ENCODE measurements at regions not wholly inside any gene's neighbourhood (a gene's known extent, or its start where the extent isn't known, plus 50 kb on each side); places are given as distances from the start of the nearest gene placed in this dataset.

DNA sequence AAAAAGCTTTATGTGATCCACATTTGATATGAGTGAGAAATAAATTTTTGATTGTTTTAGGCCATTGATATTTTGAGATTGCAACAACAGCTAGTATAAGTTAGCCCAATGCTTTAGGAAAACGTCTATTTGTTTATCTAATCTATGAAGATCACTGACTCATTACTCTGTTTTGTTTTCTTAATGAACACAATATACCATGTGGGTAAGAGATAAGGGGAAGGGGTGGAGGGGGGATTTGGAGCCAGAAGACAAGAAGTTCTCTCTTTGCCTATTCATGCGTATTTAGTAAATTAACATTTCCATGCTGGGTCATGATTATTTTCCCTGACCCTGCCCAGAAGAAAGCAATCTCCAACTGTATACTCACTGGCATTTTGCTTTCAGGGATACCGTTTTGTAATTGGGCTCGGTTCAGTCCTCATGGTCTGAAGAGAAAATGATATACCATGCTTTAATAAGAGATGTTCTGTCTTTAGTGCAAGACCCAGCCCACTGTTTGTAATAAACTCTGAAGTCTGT lies 359.5 kb upstream of the NPSR1 start (continued):
- TF ChIP-seq, protein P1, sequence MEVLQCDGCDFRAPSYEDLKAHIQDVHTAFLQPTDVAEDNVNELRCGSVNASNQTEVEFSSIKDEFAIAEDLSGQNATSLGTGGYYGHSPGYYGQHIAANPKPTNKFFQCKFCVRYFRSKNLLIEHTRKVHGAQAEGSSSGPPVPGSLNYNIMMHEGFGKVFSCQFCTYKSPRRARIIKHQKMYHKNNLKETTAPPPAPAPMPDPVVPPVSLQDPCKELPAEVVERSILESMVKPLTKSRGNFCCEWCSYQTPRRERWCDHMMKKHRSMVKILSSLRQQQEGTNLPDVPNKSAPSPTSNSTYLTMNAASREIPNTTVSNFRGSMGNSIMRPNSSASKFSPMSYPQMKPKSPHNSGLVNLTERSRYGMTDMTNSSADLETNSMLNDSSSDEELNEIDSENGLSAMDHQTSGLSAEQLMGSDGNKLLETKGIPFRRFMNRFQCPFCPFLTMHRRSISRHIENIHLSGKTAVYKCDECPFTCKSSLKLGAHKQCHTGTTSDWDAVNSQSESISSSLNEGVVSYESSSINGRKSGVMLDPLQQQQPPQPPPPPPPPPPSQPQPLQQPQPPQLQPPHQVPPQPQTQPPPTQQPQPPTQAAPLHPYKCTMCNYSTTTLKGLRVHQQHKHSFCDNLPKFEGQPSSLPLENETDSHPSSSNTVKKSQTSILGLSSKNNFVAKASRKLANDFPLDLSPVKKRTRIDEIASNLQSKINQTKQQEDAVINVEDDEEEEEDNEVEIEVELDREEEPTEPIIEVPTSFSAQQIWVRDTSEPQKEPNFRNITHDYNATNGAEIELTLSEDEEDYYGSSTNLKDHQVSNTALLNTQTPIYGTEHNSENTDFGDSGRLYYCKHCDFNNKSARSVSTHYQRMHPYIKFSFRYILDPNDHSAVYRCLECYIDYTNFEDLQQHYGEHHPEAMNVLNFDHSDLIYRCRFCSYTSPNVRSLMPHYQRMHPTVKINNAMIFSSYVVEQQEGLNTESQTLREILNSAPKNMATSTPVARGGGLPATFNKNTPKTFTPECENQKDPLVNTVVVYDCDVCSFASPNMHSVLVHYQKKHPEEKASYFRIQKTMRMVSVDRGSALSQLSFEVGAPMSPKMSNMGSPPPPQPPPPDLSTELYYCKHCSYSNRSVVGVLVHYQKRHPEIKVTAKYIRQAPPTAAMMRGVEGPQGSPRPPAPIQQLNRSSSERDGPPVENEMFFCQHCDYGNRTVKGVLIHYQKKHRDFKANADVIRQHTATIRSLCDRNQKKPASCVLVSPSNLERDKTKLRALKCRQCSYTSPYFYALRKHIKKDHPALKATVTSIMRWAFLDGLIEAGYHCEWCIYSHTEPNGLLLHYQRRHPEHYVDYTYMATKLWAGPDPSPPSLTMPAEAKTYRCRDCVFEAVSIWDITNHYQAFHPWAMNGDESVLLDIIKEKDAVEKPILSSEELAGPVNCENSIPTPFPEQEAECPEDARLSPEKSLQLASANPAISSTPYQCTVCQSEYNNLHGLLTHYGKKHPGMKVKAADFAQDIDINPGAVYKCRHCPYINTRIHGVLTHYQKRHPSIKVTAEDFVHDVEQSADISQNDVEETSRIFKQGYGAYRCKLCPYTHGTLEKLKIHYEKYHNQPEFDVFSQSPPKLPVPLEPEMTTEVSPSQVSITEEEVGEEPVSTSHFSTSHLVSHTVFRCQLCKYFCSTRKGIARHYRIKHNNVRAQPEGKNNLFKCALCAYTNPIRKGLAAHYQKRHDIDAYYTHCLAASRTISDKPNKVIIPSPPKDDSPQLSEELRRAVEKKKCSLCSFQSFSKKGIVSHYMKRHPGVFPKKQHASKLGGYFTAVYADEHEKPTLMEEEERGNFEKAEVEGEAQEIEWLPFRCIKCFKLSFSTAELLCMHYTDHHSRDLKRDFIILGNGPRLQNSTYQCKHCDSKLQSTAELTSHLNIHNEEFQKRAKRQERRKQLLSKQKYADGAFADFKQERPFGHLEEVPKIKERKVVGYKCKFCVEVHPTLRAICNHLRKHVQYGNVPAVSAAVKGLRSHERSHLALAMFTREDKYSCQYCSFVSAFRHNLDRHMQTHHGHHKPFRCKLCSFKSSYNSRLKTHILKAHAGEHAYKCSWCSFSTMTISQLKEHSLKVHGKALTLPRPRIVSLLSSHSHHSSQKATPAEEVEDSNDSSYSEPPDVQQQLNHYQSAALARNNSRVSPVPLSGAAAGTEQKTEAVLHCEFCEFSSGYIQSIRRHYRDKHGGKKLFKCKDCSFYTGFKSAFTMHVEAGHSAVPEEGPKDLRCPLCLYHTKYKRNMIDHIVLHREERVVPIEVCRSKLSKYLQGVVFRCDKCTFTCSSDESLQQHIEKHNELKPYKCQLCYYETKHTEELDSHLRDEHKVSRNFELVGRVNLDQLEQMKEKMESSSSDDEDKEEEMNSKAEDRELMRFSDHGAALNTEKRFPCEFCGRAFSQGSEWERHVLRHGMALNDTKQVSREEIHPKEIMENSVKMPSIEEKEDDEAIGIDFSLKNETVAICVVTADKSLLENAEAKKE (CRISPR knock-in tag; IDR thresholded peaks at IDR 0.05), result no peak
- no peak for TF ChIP-seq CREB1 (CRISPR knock-in tag; IDR thresholded peaks at IDR 0.05; ENCODE audit: low read depth)
- no peak for TF ChIP-seq NANOG (IDR thresholded peaks at IDR 0.05; ENCODE audit: borderline replicate concordance)
- TF ChIP-seq, protein P2, sequence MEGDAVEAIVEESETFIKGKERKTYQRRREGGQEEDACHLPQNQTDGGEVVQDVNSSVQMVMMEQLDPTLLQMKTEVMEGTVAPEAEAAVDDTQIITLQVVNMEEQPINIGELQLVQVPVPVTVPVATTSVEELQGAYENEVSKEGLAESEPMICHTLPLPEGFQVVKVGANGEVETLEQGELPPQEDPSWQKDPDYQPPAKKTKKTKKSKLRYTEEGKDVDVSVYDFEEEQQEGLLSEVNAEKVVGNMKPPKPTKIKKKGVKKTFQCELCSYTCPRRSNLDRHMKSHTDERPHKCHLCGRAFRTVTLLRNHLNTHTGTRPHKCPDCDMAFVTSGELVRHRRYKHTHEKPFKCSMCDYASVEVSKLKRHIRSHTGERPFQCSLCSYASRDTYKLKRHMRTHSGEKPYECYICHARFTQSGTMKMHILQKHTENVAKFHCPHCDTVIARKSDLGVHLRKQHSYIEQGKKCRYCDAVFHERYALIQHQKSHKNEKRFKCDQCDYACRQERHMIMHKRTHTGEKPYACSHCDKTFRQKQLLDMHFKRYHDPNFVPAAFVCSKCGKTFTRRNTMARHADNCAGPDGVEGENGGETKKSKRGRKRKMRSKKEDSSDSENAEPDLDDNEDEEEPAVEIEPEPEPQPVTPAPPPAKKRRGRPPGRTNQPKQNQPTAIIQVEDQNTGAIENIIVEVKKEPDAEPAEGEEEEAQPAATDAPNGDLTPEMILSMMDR (conservative IDR thresholded peaks at IDR 0.05; ENCODE audit: low read depth in 2 of 2), result no peak
- no peak for TF ChIP-seq EZH2 (IDR thresholded peaks at IDR 0.05; ENCODE audit: low read depth, unreplicated experiment)

DNA sequence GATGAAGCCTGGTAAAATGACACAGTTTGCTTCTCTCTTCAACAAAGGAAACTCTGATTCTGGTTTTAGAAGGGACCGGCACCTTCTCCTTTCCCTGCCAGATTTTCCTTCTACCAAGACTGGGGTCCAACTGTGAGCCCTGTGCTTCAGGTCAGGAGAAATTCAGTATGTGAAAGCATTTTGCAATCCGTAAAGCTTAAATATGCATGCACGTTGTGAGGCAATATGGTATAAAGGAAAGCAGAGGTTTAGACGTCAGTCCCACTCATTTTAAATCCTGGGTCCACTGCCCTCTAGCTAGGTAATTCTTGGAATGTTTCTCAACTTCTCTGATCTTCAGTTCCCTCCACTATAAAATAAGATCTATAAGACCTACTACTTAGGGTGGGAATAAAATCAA lies 359.0 kb upstream of the NPSR1 start:
- Mint-ChIP-seq H3K9me3 (no peaks in the 10 kb centered on the region), H3K27me3 (ENCODE audit: insufficient read depth, low read depth, poor library complexity) (no peaks in the 10 kb centered on the region), H3K36me3 (ENCODE audit: low read depth) (no peaks in the 10 kb centered on the region), H3K27ac (no peak overlapping the region), H3K4me3 (no peak overlapping the region), H3K4me1 (peaks cover 16% of the 10 kb centered on the region)
- Histone ChIP-seq H3F3A (replicated peaks; ENCODE audit: low read depth) (no peaks in the 10 kb centered on the region), H3K4me2 (peak overlapping the region; percentile 41; the same call in 1 of the 2 replicates), H2AFZ (peak overlapping the region; percentile 78; the same call in 1 of the 2 replicates), H3K27ac (ENCODE audit: low read depth) (no peak overlapping the region), H3K36me3 (ENCODE audit: insufficient read depth) (no peaks in the 10 kb centered on the region), H4K20me1 (replicated peaks; ENCODE audit: insufficient read depth) (no peaks in the 10 kb centered on the region), H3K4me1 (ENCODE audit: insufficient read depth) (peaks cover 27% of the 10 kb centered on the region), H3K4me3 (no peak overlapping the region), H3K9me2 (ENCODE audit: insufficient read depth) (peaks cover 7% of the 10 kb centered on the region), H3K79me2 (replicated peaks; ENCODE audit: insufficient read depth) (no peaks in the 10 kb centered on the region), H3K27me3 (ENCODE audit: insufficient read depth) (no peaks in the 10 kb centered on the region)
- DNase-seq (ENCODE audit: low spot score), result no peak
- no peak for TF ChIP-seq STAT1 (IDR thresholded peaks at IDR 0.05; ENCODE audit: unreplicated experiment)
- TF ChIP-seq NANOG (IDR thresholded peaks at IDR 0.05; ENCODE audit: borderline replicate concordance), result no peak
- TF ChIP-seq CREB1 (CRISPR knock-in tag; IDR thresholded peaks at IDR 0.05; ENCODE audit: low read depth), result no peak
- no peak for TF ChIP-seq ZNF331 (CRISPR knock-in tag; IDR thresholded peaks at IDR 0.05; ENCODE audit: low read depth)
- TF ChIP-seq, protein P3, sequence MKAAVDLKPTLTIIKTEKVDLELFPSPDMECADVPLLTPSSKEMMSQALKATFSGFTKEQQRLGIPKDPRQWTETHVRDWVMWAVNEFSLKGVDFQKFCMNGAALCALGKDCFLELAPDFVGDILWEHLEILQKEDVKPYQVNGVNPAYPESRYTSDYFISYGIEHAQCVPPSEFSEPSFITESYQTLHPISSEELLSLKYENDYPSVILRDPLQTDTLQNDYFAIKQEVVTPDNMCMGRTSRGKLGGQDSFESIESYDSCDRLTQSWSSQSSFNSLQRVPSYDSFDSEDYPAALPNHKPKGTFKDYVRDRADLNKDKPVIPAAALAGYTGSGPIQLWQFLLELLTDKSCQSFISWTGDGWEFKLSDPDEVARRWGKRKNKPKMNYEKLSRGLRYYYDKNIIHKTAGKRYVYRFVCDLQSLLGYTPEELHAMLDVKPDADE (IDR thresholded peaks at IDR 0.05), result no peak
- ATAC-seq, result no peak

Measured in GM23338 (cell line).